VCaP (cell line): ENCODE measurements at regions not wholly inside any gene's neighbourhood (a gene's known extent, or its start where the extent isn't known, plus 50 kb on each side); places are given as distances from the start of the nearest gene placed in this dataset.

ENCODE experiments used
- H3K27ac ChIP-seq: fragments of 450-650 bp; 2 replicates; pipeline ENCODE4 v1.5.1; 2017
- TF ChIP-seq, protein P1 (sequence below): fragments of 450-650 bp; conservative IDR thresholded peaks from 2 replicates; pipeline ENCODE4 v1.5.1; 2017; ENCODE audit warnings: mild to moderate bottlenecking, moderate library complexity

DNA sequence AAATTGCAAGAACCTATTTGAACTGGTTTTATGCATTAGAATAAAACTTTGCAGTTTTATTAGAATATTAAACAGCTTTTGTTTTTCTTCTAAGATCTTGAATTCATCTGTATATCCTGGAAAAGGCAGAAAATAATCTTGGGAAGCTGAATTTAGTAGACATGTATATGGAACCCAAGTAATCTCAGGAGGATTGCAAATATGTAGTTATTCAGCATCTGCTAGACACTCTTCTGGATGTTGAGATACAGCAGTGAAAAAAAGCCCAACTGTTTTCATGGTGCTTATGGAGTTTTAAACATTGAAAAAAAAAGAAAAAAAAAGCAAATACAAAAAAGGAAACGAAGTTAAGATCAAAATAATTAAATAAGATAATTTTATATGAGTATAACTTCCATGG, 922.2 kb upstream of the SEMA6A start:
- TF ChIP-seq, protein P1, sequence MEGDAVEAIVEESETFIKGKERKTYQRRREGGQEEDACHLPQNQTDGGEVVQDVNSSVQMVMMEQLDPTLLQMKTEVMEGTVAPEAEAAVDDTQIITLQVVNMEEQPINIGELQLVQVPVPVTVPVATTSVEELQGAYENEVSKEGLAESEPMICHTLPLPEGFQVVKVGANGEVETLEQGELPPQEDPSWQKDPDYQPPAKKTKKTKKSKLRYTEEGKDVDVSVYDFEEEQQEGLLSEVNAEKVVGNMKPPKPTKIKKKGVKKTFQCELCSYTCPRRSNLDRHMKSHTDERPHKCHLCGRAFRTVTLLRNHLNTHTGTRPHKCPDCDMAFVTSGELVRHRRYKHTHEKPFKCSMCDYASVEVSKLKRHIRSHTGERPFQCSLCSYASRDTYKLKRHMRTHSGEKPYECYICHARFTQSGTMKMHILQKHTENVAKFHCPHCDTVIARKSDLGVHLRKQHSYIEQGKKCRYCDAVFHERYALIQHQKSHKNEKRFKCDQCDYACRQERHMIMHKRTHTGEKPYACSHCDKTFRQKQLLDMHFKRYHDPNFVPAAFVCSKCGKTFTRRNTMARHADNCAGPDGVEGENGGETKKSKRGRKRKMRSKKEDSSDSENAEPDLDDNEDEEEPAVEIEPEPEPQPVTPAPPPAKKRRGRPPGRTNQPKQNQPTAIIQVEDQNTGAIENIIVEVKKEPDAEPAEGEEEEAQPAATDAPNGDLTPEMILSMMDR = no peak

DNA sequence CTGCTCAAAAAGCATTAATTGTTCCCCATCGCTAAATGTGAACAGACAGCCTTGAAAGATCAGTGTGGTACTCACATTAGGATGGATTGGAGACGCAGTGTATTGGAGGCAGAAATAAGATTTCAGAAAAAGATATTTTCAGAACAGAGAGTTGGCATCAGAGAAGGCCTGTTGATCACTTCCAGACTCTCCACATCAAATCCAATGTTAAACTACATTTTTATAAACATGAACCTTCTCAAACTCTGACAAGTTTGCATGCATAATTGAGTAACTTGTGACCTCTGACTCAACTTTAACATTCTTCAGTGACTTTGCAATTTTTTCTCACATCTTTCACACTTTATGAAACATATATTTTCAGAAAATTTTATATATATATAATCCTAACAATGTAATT, 919.6 kb upstream of the SEMA6A start:
- TF ChIP-seq, protein P1 = no peak

More for the DNA sequence above, 922.2 kb upstream of the SEMA6A start:
- no peak overlapping the region for H3K27ac ChIP-seq

DNA sequence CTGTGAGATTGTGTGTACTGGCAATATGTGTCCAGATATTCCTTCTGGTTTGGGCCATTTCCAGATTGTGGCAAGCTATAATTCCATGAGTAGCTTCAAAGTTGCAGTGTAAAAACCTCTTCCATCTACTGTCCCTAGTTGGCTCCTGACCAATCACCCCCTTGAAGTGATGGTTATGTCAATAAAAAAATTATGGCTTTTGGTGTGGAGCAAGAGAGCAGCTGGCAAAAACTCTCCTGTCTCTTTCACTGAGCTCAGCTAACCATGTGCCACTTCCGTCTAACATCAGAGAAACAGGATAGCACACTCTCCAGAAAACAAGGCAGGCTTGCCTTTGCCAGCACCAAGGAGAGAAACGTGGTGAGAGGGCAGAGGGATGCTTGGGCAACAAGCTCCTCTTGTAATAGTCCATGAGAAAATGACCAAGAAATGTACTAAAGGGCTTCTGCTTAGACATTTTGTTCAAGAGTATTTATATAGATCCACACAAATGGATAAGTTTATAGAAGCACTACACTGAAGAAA, 914.4 kb upstream of the SEMA6A start:
- peak overlapping the region; percentile 13; the same call in 1 of the 2 replicates for H3K27ac ChIP-seq
- TF ChIP-seq, protein P1 = no peak

More for the DNA sequence above, 919.6 kb upstream of the SEMA6A start:
- no peak overlapping the region for H3K27ac ChIP-seq

DNA sequence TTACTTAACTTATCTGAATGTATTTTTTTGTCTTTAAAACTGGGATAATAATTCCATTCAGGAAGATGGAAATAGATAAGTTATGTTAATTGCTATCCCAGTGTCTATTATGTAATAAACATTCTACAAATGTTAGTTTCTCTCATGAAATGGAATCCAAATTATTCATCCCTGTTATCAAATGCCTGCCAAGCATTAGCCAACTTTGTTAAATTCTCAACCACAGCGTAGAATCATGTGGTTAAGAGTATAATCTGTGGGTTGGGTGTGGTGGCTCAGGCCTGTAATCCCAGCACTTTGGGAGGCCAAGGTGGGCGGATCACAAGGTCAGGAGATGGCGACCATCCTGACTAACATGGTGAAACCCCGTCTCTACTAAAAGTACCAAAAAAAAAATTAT, 912.9 kb upstream of the SEMA6A start:
- TF ChIP-seq, protein P1 = no peak
- H3K27ac ChIP-seq = peak overlapping the region; percentile 57

DNA sequence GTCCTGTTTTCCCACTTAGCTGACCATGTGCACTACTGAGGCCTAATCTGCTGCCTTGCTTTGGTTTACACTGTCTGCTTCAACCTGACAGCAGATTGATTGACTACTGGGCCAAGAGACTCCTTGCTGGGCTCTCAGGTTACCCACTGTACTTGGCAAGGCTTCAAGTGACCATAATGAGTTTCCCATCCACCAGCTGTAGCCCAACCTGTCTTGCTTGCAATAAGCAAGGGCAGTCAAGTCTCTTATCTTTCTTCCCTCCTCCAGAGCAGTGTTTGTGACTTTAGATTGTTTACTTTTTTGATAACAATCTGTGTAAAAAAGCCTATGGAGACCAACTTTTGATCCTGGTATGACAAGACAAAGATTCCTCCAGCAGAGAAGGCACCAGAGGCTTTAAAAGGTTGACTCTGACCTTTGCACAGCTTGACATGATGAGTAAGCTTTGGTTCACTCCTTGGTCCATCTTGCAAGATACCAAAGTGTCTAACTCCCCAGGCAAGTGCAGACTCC, 912.3 kb upstream of the SEMA6A start:
- TF ChIP-seq, protein P1 = no peak

DNA sequence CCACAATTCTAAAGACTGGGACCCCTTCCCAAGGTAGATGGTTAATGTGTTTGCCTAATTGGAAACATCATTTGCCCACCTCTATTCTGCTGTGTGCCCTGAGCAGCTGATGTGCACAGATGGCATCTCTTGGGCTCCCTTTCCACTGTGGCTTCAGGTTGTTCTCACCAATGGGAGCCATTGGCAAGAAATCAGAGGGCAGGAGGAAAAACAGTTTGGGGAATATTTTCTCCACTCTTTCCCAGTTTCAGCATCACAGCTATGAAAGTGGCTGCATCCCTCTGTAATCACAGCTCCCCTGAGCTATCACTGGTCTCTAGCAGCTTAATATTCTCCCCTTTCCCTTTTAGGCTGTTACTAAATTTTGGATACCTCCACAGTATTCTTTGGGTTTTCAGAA, 911.6 kb upstream of the SEMA6A start:
- TF ChIP-seq, protein P1 = no peak
- peak overlapping the region; percentile 57 for H3K27ac ChIP-seq

More for the DNA sequence above, 912.3 kb upstream of the SEMA6A start:
- H3K27ac ChIP-seq = peak overlapping the region; percentile 57

DNA sequence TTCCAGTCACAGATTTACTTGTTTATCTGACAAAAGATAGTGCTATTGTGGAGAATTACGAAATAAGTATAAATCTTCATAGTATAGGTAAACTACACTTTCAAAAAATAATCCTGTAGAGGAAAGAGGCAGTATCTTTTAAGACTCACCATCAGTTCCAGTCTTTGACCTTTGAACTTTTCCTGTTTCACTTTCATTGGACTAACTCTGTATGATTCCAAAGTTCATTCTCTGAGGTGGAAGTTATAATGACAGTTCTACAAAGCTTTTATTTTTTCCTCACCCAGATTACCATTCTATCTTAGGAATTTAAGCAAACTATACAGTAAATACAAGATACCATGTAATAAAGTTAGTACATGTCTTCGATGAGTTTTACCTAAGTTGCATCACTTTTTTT, 901.3 kb upstream of the SEMA6A start:
- TF ChIP-seq, protein P1 = no peak
- H3K27ac ChIP-seq = no peak overlapping the region
